ENCODE measurements at regions not wholly inside any gene's neighbourhood (a gene's known extent, or its start where the extent isn't known, plus 50 kb on each side); places are given as distances from the start of the nearest gene placed in this dataset.

GRCh38 chr7:17130281-17131059 lies 168.0 kb upstream of the AHR start:
- H3K9me3 ChIP-seq (ENCODE audit: control insufficient read depth, low read length), result no peaks in the 10 kb centered on the region
- no peak overlapping the region for H3K4me3 ChIP-seq (ENCODE audit: low read depth, low read length)
- TF ChIP-seq CTCF (IDR thresholded peaks at IDR 0.05), result no peak
- no peak overlapping the region for H3K4me2 ChIP-seq (ENCODE audit: low read length)
- H3K9ac ChIP-seq, result no peak overlapping the region
- H3K27ac ChIP-seq, result no peak overlapping the region
- no peaks in the 10 kb centered on the region for H3K27me3 ChIP-seq (ENCODE audit: control insufficient read depth, insufficient read depth, low read length)
- H3K36me3 ChIP-seq (ENCODE audit: control insufficient read depth, insufficient read depth, low read length), result no peaks in the 10 kb centered on the region
- no peak overlapping the region for H2AFZ ChIP-seq
- H3K79me2 ChIP-seq, result no peaks in the 10 kb centered on the region
- no peaks in the 10 kb centered on the region for H3K4me1 ChIP-seq

- no peaks in the 10 kb centered on the region for H3K79me2 ChIP-seq
- H3K9me3 ChIP-seq (ENCODE audit: control insufficient read depth, low read length), result no peaks in the 10 kb centered on the region
- H3K27me3 ChIP-seq (ENCODE audit: control insufficient read depth, insufficient read depth, low read length), result no peaks in the 10 kb centered on the region
- H3K4me3 ChIP-seq (ENCODE audit: low read depth, low read length), result no peak overlapping the region
- H3K4me2 ChIP-seq (ENCODE audit: low read length), result no peak overlapping the region
- H3K4me1 ChIP-seq, result no peaks in the 10 kb centered on the region
- no peak for TF ChIP-seq CTCF (IDR thresholded peaks at IDR 0.05)
- H3K36me3 ChIP-seq (ENCODE audit: control insufficient read depth, insufficient read depth, low read length), result no peaks in the 10 kb centered on the region
- no peak overlapping the region for H3K27ac ChIP-seq
- no peak overlapping the region for H2AFZ ChIP-seq
- no peak overlapping the region for H3K9ac ChIP-seq
Observed at GRCh38 chr7:17131060-17131345, 167.4 kb upstream of the AHR start.

- H3K27me3 ChIP-seq (ENCODE audit: control insufficient read depth, insufficient read depth, low read length), result no peaks in the 10 kb centered on the region
Observed at GRCh38 chr7:17131983-17132655, 166.3 kb upstream of the AHR start.

GRCh38 chr7:17132726-17133125 lies 165.7 kb upstream of the AHR start:
- Histone ChIP-seq H3K27ac (no peak overlapping the region), H3K9ac (no peak overlapping the region), H3K4me1 (no peaks in the 10 kb centered on the region), H3K4me3 (ENCODE audit: low read depth, low read length) (no peak overlapping the region), H3K27me3 (ENCODE audit: control insufficient read depth, insufficient read depth, low read length) (no peaks in the 10 kb centered on the region), H3K36me3 (ENCODE audit: control insufficient read depth, insufficient read depth, low read length) (no peaks in the 10 kb centered on the region), H2AFZ (no peak overlapping the region), H3K4me2 (ENCODE audit: low read length) (no peak overlapping the region), H3K79me2 (no peaks in the 10 kb centered on the region), H3K9me3 (ENCODE audit: control insufficient read depth, low read length) (no peaks in the 10 kb centered on the region)
- no peak for TF ChIP-seq CTCF (IDR thresholded peaks at IDR 0.05)

More at GRCh38 chr7:17131983-17132655, 166.3 kb upstream of the AHR start:
- Histone ChIP-seq H3K4me2 (ENCODE audit: low read length) (no peak overlapping the region), H2AFZ (no peak overlapping the region), H3K4me1 (no peaks in the 10 kb centered on the region), H3K9me3 (ENCODE audit: control insufficient read depth, low read length) (no peaks in the 10 kb centered on the region), H3K36me3 (ENCODE audit: control insufficient read depth, insufficient read depth, low read length) (no peaks in the 10 kb centered on the region), H3K9ac (no peak overlapping the region), H3K27ac (no peak overlapping the region), H3K4me3 (ENCODE audit: low read depth, low read length) (no peak overlapping the region), H3K79me2 (no peaks in the 10 kb centered on the region)
- TF ChIP-seq CTCF (IDR thresholded peaks at IDR 0.05), result no peak

GRCh38 chr7:17133977-17134376 lies 164.5 kb upstream of the AHR start:
- Histone ChIP-seq H3K79me2 (no peaks in the 10 kb centered on the region), H2AFZ (no peak overlapping the region), H3K4me2 (ENCODE audit: low read length) (no peak overlapping the region), H3K9me3 (ENCODE audit: control insufficient read depth, low read length) (no peaks in the 10 kb centered on the region), H3K27ac (no peak overlapping the region), H3K27me3 (ENCODE audit: control insufficient read depth, insufficient read depth, low read length) (no peaks in the 10 kb centered on the region), H3K9ac (no peak overlapping the region), H3K4me3 (ENCODE audit: low read depth, low read length) (no peak overlapping the region), H3K4me1 (no peaks in the 10 kb centered on the region), H3K36me3 (ENCODE audit: control insufficient read depth, insufficient read depth, low read length) (no peaks in the 10 kb centered on the region)
- TF ChIP-seq CTCF (IDR thresholded peaks at IDR 0.05), result no peak

Measured in parathyroid adenoma (tissue), 2 donors.